RWPE1 (cell line): ENCODE measurements at regions not wholly inside any gene's neighbourhood (a gene's known extent, or its start where the extent isn't known, plus 50 kb on each side); places are given as distances from the start of the nearest gene placed in this dataset.

Experiments used
- CTCF ChIA-PET: fragments of 350-600 bp; sonication (Branson Sonifier 250); formaldehyde crosslinking; extraction: SDS; loops from one replicate; lab custom pipeline; 2021; lab: Yijun Ruan, JAX
- POLR2A ChIA-PET: fragments of 400-600 bp; formaldehyde crosslinking; extraction: SDS; loops from one replicate; lab custom pipeline; 2020; ENCODE audit warnings: antibody characterized with exemption; ENCODE audit not compliant: low non-redundant PET; lab: Yijun Ruan, JAX
- DNase-seq: peaks from one replicate; pipeline ENCODE4 v3.0.0; 2012; ENCODE audit warnings: low spot score
- H3K27ac ChIP-seq: fragments of 450-650 bp; 2 replicates; pipeline ENCODE4 v1.5.1; 2017
- TF ChIP-seq, protein P1 (sequence below): fragments of 450-650 bp; conservative IDR thresholded peaks from 2 replicates; pipeline ENCODE4 v1.5.1; 2017; ENCODE audit warnings: low read depth, mild to moderate bottlenecking

DNA sequence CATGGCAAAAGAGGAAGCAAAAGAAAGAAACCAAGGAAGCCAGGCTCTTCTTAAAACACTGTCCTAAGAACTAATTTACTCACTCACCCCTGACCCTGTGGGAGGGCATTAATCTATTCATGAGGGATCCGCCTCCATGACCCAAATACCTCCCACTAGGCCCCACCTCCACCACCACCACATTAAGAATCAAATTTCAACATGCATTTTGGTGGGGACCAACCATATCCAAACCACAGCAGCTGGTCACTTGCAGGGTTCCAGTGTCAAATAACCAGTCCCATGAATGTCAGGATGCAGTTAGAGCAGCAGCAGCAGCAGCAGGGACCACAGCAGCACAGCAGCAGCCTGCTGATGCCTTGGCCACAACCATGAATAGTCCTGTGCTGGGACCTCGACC, 83.8 kb downstream of the ZC3H11B start:
- ChIA-PET CTCF (interaction anchor here (0.6 kb wide), 1 partner anchor 222 kb away, joined by 6 read pairs; no protein-coding TSS in a partner anchor), POLR2A (no interaction called here)
- TF ChIP-seq, protein P1, sequence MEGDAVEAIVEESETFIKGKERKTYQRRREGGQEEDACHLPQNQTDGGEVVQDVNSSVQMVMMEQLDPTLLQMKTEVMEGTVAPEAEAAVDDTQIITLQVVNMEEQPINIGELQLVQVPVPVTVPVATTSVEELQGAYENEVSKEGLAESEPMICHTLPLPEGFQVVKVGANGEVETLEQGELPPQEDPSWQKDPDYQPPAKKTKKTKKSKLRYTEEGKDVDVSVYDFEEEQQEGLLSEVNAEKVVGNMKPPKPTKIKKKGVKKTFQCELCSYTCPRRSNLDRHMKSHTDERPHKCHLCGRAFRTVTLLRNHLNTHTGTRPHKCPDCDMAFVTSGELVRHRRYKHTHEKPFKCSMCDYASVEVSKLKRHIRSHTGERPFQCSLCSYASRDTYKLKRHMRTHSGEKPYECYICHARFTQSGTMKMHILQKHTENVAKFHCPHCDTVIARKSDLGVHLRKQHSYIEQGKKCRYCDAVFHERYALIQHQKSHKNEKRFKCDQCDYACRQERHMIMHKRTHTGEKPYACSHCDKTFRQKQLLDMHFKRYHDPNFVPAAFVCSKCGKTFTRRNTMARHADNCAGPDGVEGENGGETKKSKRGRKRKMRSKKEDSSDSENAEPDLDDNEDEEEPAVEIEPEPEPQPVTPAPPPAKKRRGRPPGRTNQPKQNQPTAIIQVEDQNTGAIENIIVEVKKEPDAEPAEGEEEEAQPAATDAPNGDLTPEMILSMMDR: no peak

DNA sequence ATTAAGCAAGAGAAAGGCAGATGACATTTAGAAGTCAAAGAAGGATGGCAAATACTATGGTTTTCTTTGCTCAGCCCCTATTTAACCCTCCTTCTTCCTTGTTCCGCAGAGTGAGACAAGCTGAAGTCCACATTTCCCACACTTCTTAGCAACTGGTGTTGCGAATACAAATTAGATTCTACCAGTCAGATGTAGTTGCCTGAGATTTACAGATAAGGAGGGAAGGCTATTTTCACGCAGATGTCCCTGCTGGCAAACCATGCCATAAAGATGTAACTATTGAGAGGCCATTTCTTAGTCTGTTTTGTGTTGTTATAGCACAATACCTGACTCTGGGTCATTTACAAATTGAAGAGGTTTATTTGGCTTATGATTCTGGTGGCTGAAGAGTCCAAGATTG, 84.3 kb downstream of the ZC3H11B start:
- POLR2A ChIA-PET: no interaction called here
- CTCF ChIA-PET: no interaction called here
- TF ChIP-seq, protein P1: no peak
- H3K27ac ChIP-seq: no peak overlapping the region
- DNase-seq: no peak

More for the DNA sequence above, 83.8 kb downstream of the ZC3H11B start:
- no peak overlapping the region for H3K27ac ChIP-seq
- no peak for DNase-seq

- no peak overlapping the region for H3K27ac ChIP-seq
- ChIA-PET POLR2A (no interaction called here), CTCF (no interaction called here)
- no peak for DNase-seq
- TF ChIP-seq, protein P1: no peak
These were observed 84.9 kb downstream of the ZC3H11B start for GRCh38 chr1:219527994-219528393.

GRCh38 chr1:219526074-219526473, 86.8 kb downstream of the ZC3H11B start:
- H3K27ac ChIP-seq: no peak overlapping the region
- no peak for DNase-seq
- TF ChIP-seq, protein P1: no peak
- ChIA-PET CTCF (interaction anchor here (1.1 kb wide), 1 partner anchor 40 kb away, joined by 4 read pairs; no protein-coding TSS in a partner anchor), POLR2A (no interaction called here)

GRCh38 chr1:219523411-219523810, 89.5 kb downstream of the ZC3H11B start:
- TF ChIP-seq, protein P1: no peak
- DNase-seq: no peak
- ChIA-PET CTCF (interaction anchor here (0.7 kb wide), 1 partner anchor 10 kb away, joined by 4 read pairs; no protein-coding TSS in a partner anchor), POLR2A (no interaction called here)
- no peak overlapping the region for H3K27ac ChIP-seq

- TF ChIP-seq, protein P1: no peak
- POLR2A ChIA-PET: no interaction called here
- no peak overlapping the region for H3K27ac ChIP-seq
- CTCF ChIA-PET: interaction anchor here (0.7 kb wide), 1 partner anchor 19 kb away, joined by 3 read pairs; no protein-coding TSS in a partner anchor
- DNase-seq: no peak
These were observed 91.6 kb downstream of the ZC3H11B start for GRCh38 chr1:219521325-219521724.

GRCh38 chr1:219520241-219520640, 92.7 kb downstream of the ZC3H11B start:
- no peak for DNase-seq
- CTCF ChIA-PET: interaction anchor here (0.6 kb wide), 1 partner anchor 141 kb away, joined by 4 read pairs; no protein-coding TSS in a partner anchor
- POLR2A ChIA-PET: no interaction called here
- TF ChIP-seq, protein P1: no peak
- H3K27ac ChIP-seq: no peak overlapping the region
